ENCODE measurements at regions not wholly inside any gene's neighbourhood (a gene's known extent, or its start where the extent isn't known, plus 50 kb on each side); places are given as distances from the start of the nearest gene placed in this dataset.

- TF ChIP-seq ZNF318 (IDR thresholded peaks at IDR 0.05; ENCODE audit: borderline replicate concordance in 1 of 2, low read depth in 1 of 2) (no peak), ZBTB33 (CRISPR knock-in tag; IDR thresholded peaks at IDR 0.05) (no peak), ETV1 (tag; conservative IDR thresholded peaks at IDR 0.05; ENCODE audit: low read depth) (no peak), TAF15 (IDR thresholded peaks at IDR 0.05; ENCODE audit: low read depth, low read length) (no peak), CBFB (CRISPR knock-in tag; IDR thresholded peaks at IDR 0.05) (no peak), RBM22 (IDR thresholded peaks at IDR 0.05; ENCODE audit: low read depth, low read length, poor library complexity, severe bottlenecking) (no peak), RHOXF2B (CRISPR knock-in tag; conservative IDR thresholded peaks at IDR 0.05) (no peak), EWSR1 (IDR thresholded peaks at IDR 0.05; ENCODE audit: borderline replicate concordance, low read depth, partially characterized antibody) (no peak), ELF1 (tag; IDR thresholded peaks at IDR 0.05) (no peak), MYBL2 (IDR thresholded peaks at IDR 0.05; ENCODE audit: low read depth) (no peak), MYBL2 (CRISPR knock-in tag; IDR thresholded peaks at IDR 0.05; ENCODE audit: borderline replicate concordance) (no peak), FOXJ2 (tag; IDR thresholded peaks at IDR 0.05) (no peak)
Measured at GRCh38 chr1:194073833-194074232, 887.4 kb upstream of the B3GALT2 start (continued).

Measured in K562 (cell line).